ENCODE measurements at regions not wholly inside any gene's neighbourhood (a gene's known extent, or its start where the extent isn't known, plus 50 kb on each side); places are given as distances from the start of the nearest gene placed in this dataset.

DNA sequence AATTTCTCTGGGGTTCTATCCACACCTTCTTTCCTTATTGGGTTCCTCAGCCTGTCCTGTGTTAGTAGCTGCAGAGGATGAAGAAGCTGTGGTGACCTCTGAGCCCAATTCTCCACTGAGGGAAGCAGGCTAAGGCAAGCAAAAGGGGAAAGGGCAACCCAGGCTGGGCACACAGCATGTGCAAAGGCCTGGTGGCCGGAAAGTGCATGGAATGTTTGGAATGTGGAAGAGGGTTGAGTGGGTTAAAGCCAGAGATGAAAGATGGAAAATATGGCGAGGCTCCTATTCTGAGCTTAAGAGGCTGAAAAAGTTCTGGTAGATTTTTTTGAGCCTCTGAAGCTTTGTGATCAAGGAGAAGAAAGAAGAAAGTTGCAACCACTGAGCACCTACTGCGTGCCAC is 247.1 kb downstream of the MIAT start:
- H3K4me3 ChIP-seq (ENCODE audit: low read depth in 1 of 2, low read length in 1 of 2), result no peak overlapping the region
- peaks cover 92% of the 10 kb centered on the region for H3K27me3 ChIP-seq
- no peak overlapping the region for H3K27ac ChIP-seq
- H3K4me1 ChIP-seq (ENCODE audit: control insufficient read depth in 1 of 2, insufficient read depth in 1 of 2, low read depth in 1 of 2, low read length in 1 of 2), result no peaks in the 10 kb centered on the region
- no peaks in the 10 kb centered on the region for H3K36me3 ChIP-seq
- TF ChIP-seq, protein P1, sequence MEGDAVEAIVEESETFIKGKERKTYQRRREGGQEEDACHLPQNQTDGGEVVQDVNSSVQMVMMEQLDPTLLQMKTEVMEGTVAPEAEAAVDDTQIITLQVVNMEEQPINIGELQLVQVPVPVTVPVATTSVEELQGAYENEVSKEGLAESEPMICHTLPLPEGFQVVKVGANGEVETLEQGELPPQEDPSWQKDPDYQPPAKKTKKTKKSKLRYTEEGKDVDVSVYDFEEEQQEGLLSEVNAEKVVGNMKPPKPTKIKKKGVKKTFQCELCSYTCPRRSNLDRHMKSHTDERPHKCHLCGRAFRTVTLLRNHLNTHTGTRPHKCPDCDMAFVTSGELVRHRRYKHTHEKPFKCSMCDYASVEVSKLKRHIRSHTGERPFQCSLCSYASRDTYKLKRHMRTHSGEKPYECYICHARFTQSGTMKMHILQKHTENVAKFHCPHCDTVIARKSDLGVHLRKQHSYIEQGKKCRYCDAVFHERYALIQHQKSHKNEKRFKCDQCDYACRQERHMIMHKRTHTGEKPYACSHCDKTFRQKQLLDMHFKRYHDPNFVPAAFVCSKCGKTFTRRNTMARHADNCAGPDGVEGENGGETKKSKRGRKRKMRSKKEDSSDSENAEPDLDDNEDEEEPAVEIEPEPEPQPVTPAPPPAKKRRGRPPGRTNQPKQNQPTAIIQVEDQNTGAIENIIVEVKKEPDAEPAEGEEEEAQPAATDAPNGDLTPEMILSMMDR (IDR thresholded peaks at IDR 0.05), result no peak
- H3K9me3 ChIP-seq, result no peaks in the 10 kb centered on the region

DNA sequence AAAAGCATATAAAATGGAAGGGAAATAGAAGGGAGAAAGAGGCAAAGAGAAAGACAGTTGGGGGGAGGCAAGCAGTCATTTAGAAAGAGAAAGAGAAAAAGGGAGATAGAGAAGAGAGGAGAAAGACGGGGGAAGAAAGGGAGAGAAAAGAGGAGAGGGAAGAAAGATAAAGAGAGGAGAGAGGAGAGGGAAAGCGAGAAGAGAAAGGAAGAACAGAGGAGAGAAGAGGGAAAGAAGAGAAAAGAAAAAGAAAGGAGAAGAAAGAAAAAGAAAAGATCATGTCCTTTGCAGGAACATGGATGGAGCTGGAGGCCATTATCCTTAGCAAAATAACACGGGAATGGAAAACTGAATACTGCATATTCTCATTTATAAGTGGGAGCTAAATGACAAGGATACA is 247.7 kb downstream of the MIAT start:
- H3K4me3 ChIP-seq (ENCODE audit: low read depth in 1 of 2, low read length in 1 of 2), result no peak overlapping the region
- TF ChIP-seq, protein P1 (IDR thresholded peaks at IDR 0.05), result no peak

DNA sequence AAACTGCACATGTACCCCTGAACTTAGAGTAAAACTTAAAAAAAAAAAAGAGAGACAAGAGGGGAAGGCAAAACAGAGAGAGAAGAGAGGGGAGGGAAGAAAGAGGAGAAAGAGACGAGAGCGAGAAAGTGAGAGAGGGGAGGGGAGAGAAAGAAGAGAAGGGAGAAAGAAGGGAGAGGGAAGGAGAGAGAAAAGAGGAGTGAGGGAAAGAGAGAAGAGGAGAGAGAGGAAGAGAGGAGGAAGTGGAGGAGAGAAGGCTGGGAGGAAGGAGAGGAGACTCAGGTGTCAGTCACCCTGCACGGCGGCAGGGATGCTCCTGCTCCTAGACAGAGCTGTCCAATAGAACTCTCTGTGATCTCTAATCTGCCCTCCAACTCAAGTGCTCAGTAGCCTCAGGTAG is 248.3 kb downstream of the MIAT start:
- no peaks in the 10 kb centered on the region for H3K9me3 ChIP-seq
- H3K27ac ChIP-seq, result no peak overlapping the region
- no peaks in the 10 kb centered on the region for H3K4me1 ChIP-seq (ENCODE audit: control insufficient read depth in 1 of 2, insufficient read depth in 1 of 2, low read depth in 1 of 2, low read length in 1 of 2)
- no peak overlapping the region for H3K4me3 ChIP-seq (ENCODE audit: low read depth in 1 of 2, low read length in 1 of 2)
- no peaks in the 10 kb centered on the region for H3K36me3 ChIP-seq
- TF ChIP-seq, protein P1 (IDR thresholded peaks at IDR 0.05), result no peak
- H3K27me3 ChIP-seq, result peaks cover 92% of the 10 kb centered on the region

More for the DNA sequence above, 247.7 kb downstream of the MIAT start:
- H3K4me1 ChIP-seq (ENCODE audit: control insufficient read depth in 1 of 2, insufficient read depth in 1 of 2, low read depth in 1 of 2, low read length in 1 of 2), result no peaks in the 10 kb centered on the region
- H3K9me3 ChIP-seq, result no peaks in the 10 kb centered on the region
- peaks cover 92% of the 10 kb centered on the region for H3K27me3 ChIP-seq
- H3K27ac ChIP-seq, result no peak overlapping the region
- H3K36me3 ChIP-seq, result no peaks in the 10 kb centered on the region

DNA sequence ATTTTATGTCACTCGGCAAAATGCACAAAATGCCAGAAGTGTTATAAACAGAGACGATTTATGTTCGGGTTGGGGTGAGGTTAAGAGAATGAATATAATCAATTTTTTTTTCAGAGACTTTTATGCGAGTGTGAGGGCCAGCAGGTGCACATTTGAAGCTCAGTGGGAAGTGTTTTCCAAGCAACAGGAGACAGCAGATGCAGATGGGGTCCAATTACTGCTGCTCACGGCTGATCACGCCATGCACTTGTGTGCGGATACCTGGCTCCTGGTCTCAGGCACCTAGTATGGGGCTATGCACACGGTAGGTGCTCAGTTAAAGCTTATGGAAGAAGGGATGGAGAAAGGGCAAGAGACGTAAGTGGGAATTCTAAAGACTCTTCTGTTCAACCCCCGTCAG is 249.1 kb downstream of the MIAT start:
- TF ChIP-seq, protein P1 (IDR thresholded peaks at IDR 0.05), result no peak
- no peaks in the 10 kb centered on the region for H3K9me3 ChIP-seq
- no peaks in the 10 kb centered on the region for H3K36me3 ChIP-seq
- H3K4me1 ChIP-seq (ENCODE audit: control insufficient read depth in 1 of 2, insufficient read depth in 1 of 2, low read depth in 1 of 2, low read length in 1 of 2), result no peaks in the 10 kb centered on the region
- H3K4me3 ChIP-seq (ENCODE audit: low read depth in 1 of 2, low read length in 1 of 2), result no peak overlapping the region
- peaks cover 92% of the 10 kb centered on the region for H3K27me3 ChIP-seq
- no peak overlapping the region for H3K27ac ChIP-seq

DNA sequence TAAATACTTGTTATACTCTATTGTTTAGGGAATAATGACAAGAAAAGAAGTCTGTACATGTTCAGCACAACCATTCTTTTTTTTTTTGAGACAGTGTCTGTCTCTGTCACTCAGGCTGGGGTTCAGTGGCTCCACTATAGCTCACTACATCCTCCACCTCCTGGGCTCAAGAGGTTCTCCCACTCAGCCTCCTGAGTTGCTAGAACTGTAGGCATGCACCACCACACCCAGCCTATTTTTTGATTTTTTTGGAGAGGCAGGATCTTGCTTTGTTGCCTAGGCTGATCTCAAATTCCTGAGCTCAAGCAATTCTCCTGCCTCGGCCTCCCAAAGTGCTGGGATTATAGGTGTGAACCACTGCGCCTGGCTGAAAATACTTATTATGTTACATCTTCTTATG is 250.0 kb downstream of the MIAT start:
- H3K4me3 ChIP-seq (ENCODE audit: low read depth in 1 of 2, low read length in 1 of 2), result no peak overlapping the region
- H3K9me3 ChIP-seq, result no peaks in the 10 kb centered on the region
- TF ChIP-seq, protein P1 (IDR thresholded peaks at IDR 0.05), result no peak
- no peak overlapping the region for H3K27ac ChIP-seq
- H3K27me3 ChIP-seq, result peaks cover 92% of the 10 kb centered on the region
- no peaks in the 10 kb centered on the region for H3K4me1 ChIP-seq (ENCODE audit: control insufficient read depth in 1 of 2, insufficient read depth in 1 of 2, low read depth in 1 of 2, low read length in 1 of 2)
- H3K36me3 ChIP-seq, result no peaks in the 10 kb centered on the region

DNA sequence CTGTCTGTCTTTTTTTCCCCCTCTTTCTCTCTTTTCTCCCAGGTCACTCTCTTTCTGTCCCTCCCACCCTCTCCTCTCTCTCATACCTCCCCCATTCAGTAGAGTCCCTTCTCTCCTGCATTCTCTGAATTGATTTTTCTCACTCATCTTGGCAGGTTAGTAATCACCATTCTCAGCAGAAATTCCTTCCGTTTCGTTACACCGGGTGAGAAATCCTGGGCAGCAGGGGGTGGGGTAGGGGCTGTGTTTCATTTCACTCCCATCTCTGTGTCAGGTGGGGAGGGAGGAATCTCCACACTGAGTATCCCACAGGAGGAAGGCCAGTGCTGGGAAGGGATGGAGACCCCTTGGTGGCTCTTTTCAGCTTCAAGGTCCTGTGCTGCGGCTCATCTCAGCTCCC is 253.5 kb downstream of the MIAT start:
- Histone ChIP-seq H3K4me1 (ENCODE audit: control insufficient read depth in 1 of 2, insufficient read depth in 1 of 2, low read depth in 1 of 2, low read length in 1 of 2) (no peaks in the 10 kb centered on the region), H3K27me3 (peaks cover 85% of the 10 kb centered on the region), H3K4me3 (ENCODE audit: low read depth in 1 of 2, low read length in 1 of 2) (no peak overlapping the region), H3K9me3 (no peaks in the 10 kb centered on the region), H3K36me3 (no peaks in the 10 kb centered on the region), H3K27ac (no peak overlapping the region)
- TF ChIP-seq, protein P1 (IDR thresholded peaks at IDR 0.05), result no peak
